ENCODE measurements at regions not wholly inside any gene's neighbourhood (a gene's known extent, or its start where the extent isn't known, plus 50 kb on each side); places are given as distances from the start of the nearest gene placed in this dataset.
"Not testable (repeated sequence)": the region's sequence is repeated elsewhere in the genome, so short reads cannot be mapped to it uniquely, and the experiment has no call there.

GRCh38 chr10:25104441-25104840 is 70.4 kb upstream of the GPR158 start:
- Histone ChIP-seq H3K4me1 (ENCODE audit: insufficient read depth) (no peaks in the 10 kb centered on the region), H3K4me3 (ENCODE audit: low read depth, low read length) (no peak overlapping the region), H3K36me3 (ENCODE audit: insufficient read depth) (no peaks in the 10 kb centered on the region), H3K27ac (ENCODE audit: low read depth) (no peak overlapping the region)
- DNase-seq (ENCODE audit: extremely low spot score), result no peak
- 80% methylated on average over 5 of the region's 5 CpGs for WGBS

- no peak for DNase-seq (ENCODE audit: extremely low spot score)
- H3K27ac ChIP-seq (ENCODE audit: low read depth), result no peak overlapping the region
- WGBS, result 58% methylated on average over 2 of the region's 2 CpGs
- H3K4me1 ChIP-seq (ENCODE audit: insufficient read depth), result no peaks in the 10 kb centered on the region
- H3K4me3 ChIP-seq (ENCODE audit: low read depth, low read length), result no peak overlapping the region
- H3K36me3 ChIP-seq (ENCODE audit: insufficient read depth), result no peaks in the 10 kb centered on the region
Observed at GRCh38 chr10:25105262-25105661, 69.5 kb upstream of the GPR158 start.

GRCh38 chr10:25105743-25106260 is 69.0 kb upstream of the GPR158 start:
- Histone ChIP-seq H3K4me3 (ENCODE audit: low read depth, low read length) (no peak overlapping the region), H3K36me3 (ENCODE audit: insufficient read depth) (no peaks in the 10 kb centered on the region), H3K27ac (ENCODE audit: low read depth) (no peak overlapping the region), H3K4me1 (ENCODE audit: insufficient read depth) (no peaks in the 10 kb centered on the region)
- WGBS, result 30% methylated on average over 5 of the region's 5 CpGs
- DNase-seq (ENCODE audit: extremely low spot score), result no peak

GRCh38 chr10:25107756-25108155 is 67.0 kb upstream of the GPR158 start:
- WGBS, result 89% methylated on average over 2 of the region's 2 CpGs

GRCh38 chr10:25109896-25110295 is 64.9 kb upstream of the GPR158 start:
- DNase-seq (ENCODE audit: extremely low spot score); H3K36me3 ChIP-seq (ENCODE audit: insufficient read depth); H3K4me3 ChIP-seq (ENCODE audit: low read depth, low read length); H3K27ac ChIP-seq (ENCODE audit: low read depth); H3K4me1 ChIP-seq (ENCODE audit: insufficient read depth): not testable (repeated sequence)
- WGBS, result 92% methylated on average over 7 of the region's 7 CpGs

More at GRCh38 chr10:25107756-25108155, 67.0 kb upstream of the GPR158 start:
- H3K36me3 ChIP-seq (ENCODE audit: insufficient read depth), result no peaks in the 10 kb centered on the region
- H3K4me1 ChIP-seq (ENCODE audit: insufficient read depth), result no peaks in the 10 kb centered on the region
- H3K27ac ChIP-seq (ENCODE audit: low read depth), result no peak overlapping the region
- no peak for DNase-seq (ENCODE audit: extremely low spot score)
- H3K4me3 ChIP-seq (ENCODE audit: low read depth, low read length), result no peak overlapping the region

GRCh38 chr10:25112016-25112415 is 62.8 kb upstream of the GPR158 start:
- H3K36me3 ChIP-seq (ENCODE audit: insufficient read depth), result no peaks in the 10 kb centered on the region
- H3K4me1 ChIP-seq (ENCODE audit: insufficient read depth), result no peaks in the 10 kb centered on the region
- H3K27ac ChIP-seq (ENCODE audit: low read depth), result no peak overlapping the region
- no peak for DNase-seq (ENCODE audit: extremely low spot score)
- 70% methylated on average over 3 of the region's 3 CpGs for WGBS
- H3K4me3 ChIP-seq (ENCODE audit: low read depth, low read length), result no peak overlapping the region

- Histone ChIP-seq H3K4me3 (ENCODE audit: low read depth, low read length) (no peak overlapping the region), H3K36me3 (ENCODE audit: insufficient read depth) (no peaks in the 10 kb centered on the region), H3K4me1 (ENCODE audit: insufficient read depth) (no peaks in the 10 kb centered on the region), H3K27ac (ENCODE audit: low read depth) (no peak overlapping the region)
- 23% methylated on average over 14 of the region's 14 CpGs for WGBS
- peak; percentile 40 for DNase-seq (ENCODE audit: extremely low spot score)
Observed at GRCh38 chr10:25113191-25114035, 61.4 kb upstream of the GPR158 start.

GRCh38 chr10:25114036-25114411 is 60.8 kb upstream of the GPR158 start:
- H3K4me1 ChIP-seq (ENCODE audit: insufficient read depth), result no peaks in the 10 kb centered on the region
- no peak overlapping the region for H3K4me3 ChIP-seq (ENCODE audit: low read depth, low read length)
- no peaks in the 10 kb centered on the region for H3K36me3 ChIP-seq (ENCODE audit: insufficient read depth)
- DNase-seq (ENCODE audit: extremely low spot score), result no peak
- WGBS, result 96% methylated on average over 2 of the region's 2 CpGs
- H3K27ac ChIP-seq (ENCODE audit: low read depth), result no peak overlapping the region

GRCh38 chr10:25117757-25118156 is 57.0 kb upstream of the GPR158 start:
- Histone ChIP-seq H3K4me3 (ENCODE audit: low read depth, low read length) (no peak overlapping the region), H3K4me1 (ENCODE audit: insufficient read depth) (no peaks in the 10 kb centered on the region), H3K27ac (ENCODE audit: low read depth) (no peak overlapping the region), H3K36me3 (ENCODE audit: insufficient read depth) (no peaks in the 10 kb centered on the region)
- DNase-seq (ENCODE audit: extremely low spot score), result no peak
- WGBS, result 89% methylated on average over 6 of the region's 6 CpGs

- Histone ChIP-seq H3K4me1 (ENCODE audit: insufficient read depth) (no peaks in the 10 kb centered on the region), H3K27ac (ENCODE audit: low read depth) (no peak overlapping the region), H3K36me3 (ENCODE audit: insufficient read depth) (no peaks in the 10 kb centered on the region), H3K4me3 (ENCODE audit: low read depth, low read length) (no peak overlapping the region)
- WGBS, result 92% methylated on average over 3 of the region's 3 CpGs
- DNase-seq (ENCODE audit: extremely low spot score), result no peak
Observed at GRCh38 chr10:25120188-25120587, 54.6 kb upstream of the GPR158 start.

Data from urinary bladder (tissue), 3 donors.